ENCODE measurements at regions not wholly inside any gene's neighbourhood (a gene's known extent, or its start where the extent isn't known, plus 50 kb on each side); places are given as distances from the start of the nearest gene placed in this dataset.

DNA sequence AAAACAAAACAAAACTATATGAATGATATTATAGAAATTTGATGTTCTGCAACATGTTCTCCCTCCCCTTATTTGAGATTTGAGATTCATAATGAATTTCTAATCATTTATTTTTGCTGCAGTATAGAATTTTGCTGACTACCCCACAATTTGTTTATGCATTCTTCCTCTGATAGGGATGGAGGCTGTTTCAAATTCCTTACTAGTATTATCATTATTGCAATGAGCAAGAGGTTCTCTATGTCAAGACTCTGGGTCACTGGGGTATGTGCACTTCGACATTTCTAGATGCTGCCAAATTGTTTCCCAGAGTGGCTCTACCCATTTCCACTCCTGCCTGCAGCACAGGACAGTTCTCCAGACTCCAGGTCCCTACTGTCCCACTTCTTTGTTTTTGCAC lies 54.9 kb upstream of the DAB2IP start:
- TF ChIP-seq, protein P1, sequence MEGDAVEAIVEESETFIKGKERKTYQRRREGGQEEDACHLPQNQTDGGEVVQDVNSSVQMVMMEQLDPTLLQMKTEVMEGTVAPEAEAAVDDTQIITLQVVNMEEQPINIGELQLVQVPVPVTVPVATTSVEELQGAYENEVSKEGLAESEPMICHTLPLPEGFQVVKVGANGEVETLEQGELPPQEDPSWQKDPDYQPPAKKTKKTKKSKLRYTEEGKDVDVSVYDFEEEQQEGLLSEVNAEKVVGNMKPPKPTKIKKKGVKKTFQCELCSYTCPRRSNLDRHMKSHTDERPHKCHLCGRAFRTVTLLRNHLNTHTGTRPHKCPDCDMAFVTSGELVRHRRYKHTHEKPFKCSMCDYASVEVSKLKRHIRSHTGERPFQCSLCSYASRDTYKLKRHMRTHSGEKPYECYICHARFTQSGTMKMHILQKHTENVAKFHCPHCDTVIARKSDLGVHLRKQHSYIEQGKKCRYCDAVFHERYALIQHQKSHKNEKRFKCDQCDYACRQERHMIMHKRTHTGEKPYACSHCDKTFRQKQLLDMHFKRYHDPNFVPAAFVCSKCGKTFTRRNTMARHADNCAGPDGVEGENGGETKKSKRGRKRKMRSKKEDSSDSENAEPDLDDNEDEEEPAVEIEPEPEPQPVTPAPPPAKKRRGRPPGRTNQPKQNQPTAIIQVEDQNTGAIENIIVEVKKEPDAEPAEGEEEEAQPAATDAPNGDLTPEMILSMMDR (IDR thresholded peaks at IDR 0.05; ENCODE audit: insufficient read depth, low read length) = no peak
- TF ChIP-seq, protein P2, sequence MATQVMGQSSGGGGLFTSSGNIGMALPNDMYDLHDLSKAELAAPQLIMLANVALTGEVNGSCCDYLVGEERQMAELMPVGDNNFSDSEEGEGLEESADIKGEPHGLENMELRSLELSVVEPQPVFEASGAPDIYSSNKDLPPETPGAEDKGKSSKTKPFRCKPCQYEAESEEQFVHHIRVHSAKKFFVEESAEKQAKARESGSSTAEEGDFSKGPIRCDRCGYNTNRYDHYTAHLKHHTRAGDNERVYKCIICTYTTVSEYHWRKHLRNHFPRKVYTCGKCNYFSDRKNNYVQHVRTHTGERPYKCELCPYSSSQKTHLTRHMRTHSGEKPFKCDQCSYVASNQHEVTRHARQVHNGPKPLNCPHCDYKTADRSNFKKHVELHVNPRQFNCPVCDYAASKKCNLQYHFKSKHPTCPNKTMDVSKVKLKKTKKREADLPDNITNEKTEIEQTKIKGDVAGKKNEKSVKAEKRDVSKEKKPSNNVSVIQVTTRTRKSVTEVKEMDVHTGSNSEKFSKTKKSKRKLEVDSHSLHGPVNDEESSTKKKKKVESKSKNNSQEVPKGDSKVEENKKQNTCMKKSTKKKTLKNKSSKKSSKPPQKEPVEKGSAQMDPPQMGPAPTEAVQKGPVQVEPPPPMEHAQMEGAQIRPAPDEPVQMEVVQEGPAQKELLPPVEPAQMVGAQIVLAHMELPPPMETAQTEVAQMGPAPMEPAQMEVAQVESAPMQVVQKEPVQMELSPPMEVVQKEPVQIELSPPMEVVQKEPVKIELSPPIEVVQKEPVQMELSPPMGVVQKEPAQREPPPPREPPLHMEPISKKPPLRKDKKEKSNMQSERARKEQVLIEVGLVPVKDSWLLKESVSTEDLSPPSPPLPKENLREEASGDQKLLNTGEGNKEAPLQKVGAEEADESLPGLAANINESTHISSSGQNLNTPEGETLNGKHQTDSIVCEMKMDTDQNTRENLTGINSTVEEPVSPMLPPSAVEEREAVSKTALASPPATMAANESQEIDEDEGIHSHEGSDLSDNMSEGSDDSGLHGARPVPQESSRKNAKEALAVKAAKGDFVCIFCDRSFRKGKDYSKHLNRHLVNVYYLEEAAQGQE (IDR thresholded peaks at IDR 0.05; ENCODE audit: insufficient replicate concordance, low read depth) = no peak
- no peak for TF ChIP-seq POLR2AphosphoS5 (IDR thresholded peaks at IDR 0.05; ENCODE audit: low read depth)

All from HL-60 (cell line).